Keratinocyte (primary cell): ENCODE measurements at regions not wholly inside any gene's neighbourhood (a gene's known extent, or its start where the extent isn't known, plus 50 kb on each side); places are given as distances from the start of the nearest gene placed in this dataset.
"Not testable (repeated sequence)": the region's sequence is repeated elsewhere in the genome, so short reads cannot be mapped to it uniquely, and the experiment has no call there.

Experiments used
- CTCF ChIP-seq, 3 experiments: IDR thresholded peaks in 1 of 3; conservative IDR thresholded peaks in 1 of 3; optimal IDR thresholded peaks in 1 of 3; 2 replicates in 2 of 3; 3 replicates in 1 of 3; pipeline versions ENCODE3 to v1.5.1; 2011; ENCODE audit warnings: low read length in 3 of 3, mild to moderate bottlenecking in 3 of 3, moderate library complexity in 2 of 3, control low read depth in 1 of 3, inconsistent platforms in 1 of 3; ENCODE audit not compliant: insufficient read depth in 2 of 3; ENCODE audit errors: extremely low read depth in 1 of 3
- EZH2 ChIP-seq: IDR thresholded peaks from one replicate; pipeline ENCODE4 v1.6.1; 2012; ENCODE audit warnings: inconsistent platforms, mild to moderate bottlenecking, low read length, moderate library complexity

- TF ChIP-seq EZH2; CTCF (optimal IDR thresholded peaks at IDR 0.05 in 1 of 3, IDR thresholded peaks at IDR 0.05 in 1 of 3, conservative IDR thresholded peaks at IDR 0.05 in 1 of 3; ENCODE audit: extremely low read depth in 1 of 3, insufficient read depth in 2 of 3, low read length in 3 of 3): not testable (repeated sequence)
Measured at GRCh38 chr2:63706084-63706483, 117.3 kb downstream of the MDH1 start.
